ENCODE measurements at regions not wholly inside any gene's neighbourhood (a gene's known extent, or its start where the extent isn't known, plus 50 kb on each side); places are given as distances from the start of the nearest gene placed in this dataset.

DNA sequence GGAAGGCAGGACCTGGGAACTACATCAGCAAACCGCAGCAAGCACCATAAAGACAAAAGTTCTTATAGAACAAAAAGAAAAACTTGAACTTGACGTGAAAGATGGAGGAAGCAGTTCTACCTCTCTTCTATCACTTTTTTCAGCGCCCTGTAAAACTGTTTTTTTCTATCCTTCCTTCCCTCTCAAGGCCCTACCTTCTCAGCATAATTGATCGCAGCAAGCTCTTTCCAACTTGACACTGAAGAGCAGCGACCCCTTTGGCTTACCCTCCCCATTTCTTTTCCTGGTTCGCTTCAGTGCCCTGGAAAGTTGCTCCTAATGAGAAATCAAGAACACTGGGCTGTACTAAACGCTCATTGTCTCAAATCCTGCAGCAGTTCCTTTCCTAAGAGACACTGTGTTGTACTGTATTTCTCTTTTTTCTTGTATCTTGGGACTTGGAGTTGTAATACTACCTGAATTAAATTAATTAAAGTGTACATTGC lies 150.6 kb upstream of the SLC4A4 start:
- TF ChIP-seq POLR2A (IDR thresholded peaks at IDR 0.05; ENCODE audit: low read length) (no peak), GATA1 (IDR thresholded peaks at IDR 0.05; ENCODE audit: low read depth, low read length) (no peak)
